Neural progenitor cell (in vitro differentiated cells): ENCODE measurements at regions not wholly inside any gene's neighbourhood (a gene's known extent, or its start where the extent isn't known, plus 50 kb on each side); places are given as distances from the start of the nearest gene placed in this dataset.

Experiments
- DNase-seq: peaks from one replicate; pipeline ENCODE4 v3.0.0-alpha.2; 2016; ENCODE audit warnings: low spot score
- H2AFZ ChIP-seq: fragments of 200-600 bp; sonication (generic); replicated peaks from 2 replicates; pipeline ENCODE4 v1.6.1; 2016; ENCODE audit warnings: antibody characterized with exemption
- H3F3A ChIP-seq: fragments of 200-600 bp; sonication (generic); 2 replicates; pipeline ENCODE4 v1.6.1; 2016; ENCODE audit warnings: antibody characterized with exemption, low read depth
- H3K27ac ChIP-seq: fragments of 200-600 bp; sonication (generic); 2 replicates; pipeline ENCODE4 v1.5.1; 2016; ENCODE audit warnings: mild to moderate bottlenecking
- H3K27me3 ChIP-seq: fragments of 200-600 bp; sonication (generic); 2 replicates; pipeline ENCODE4 v1.6.1; 2016; ENCODE audit warnings: mild to moderate bottlenecking, moderate library complexity
- H3K36me3 ChIP-seq: fragments of 200-600 bp; sonication (generic); 2 replicates; pipeline ENCODE4 v1.5.1; 2016
- H3K4me1 ChIP-seq: fragments of 200-600 bp; sonication (generic); 2 replicates; pipeline ENCODE4 v1.6.1; 2016; ENCODE audit warnings: mixed run types
- H3K4me2 ChIP-seq: fragments of 200-600 bp; sonication (generic); 2 replicates; pipeline ENCODE4 v1.6.1; 2016
- H3K4me3 ChIP-seq: fragments of 200-600 bp; sonication (generic); 2 replicates; pipeline ENCODE4 v1.5.1; 2016
- H3K79me2 ChIP-seq: fragments of 200-600 bp; sonication (generic); 2 replicates; pipeline ENCODE4 v1.6.1; 2016; ENCODE audit warnings: low read depth
- H3K9ac ChIP-seq: fragments of 200-600 bp; sonication (generic); 2 replicates; pipeline ENCODE4 v1.6.1; 2016
- H3K9me3 ChIP-seq: fragments of 200-600 bp; sonication (generic); 2 replicates; pipeline ENCODE4 v1.5.1; 2016; ENCODE audit warnings: low read depth
- H4K20me1 ChIP-seq: fragments of 200-600 bp; sonication (generic); 2 replicates; pipeline ENCODE4 v1.6.1; 2016; ENCODE audit warnings: low read depth
- H3K27ac Mint-ChIP-seq: 3 replicates; pipeline ENCODE4 v1.8.0; 2021; ENCODE audit warnings: mixed read lengths
- H3K27me3 Mint-ChIP-seq: 2 replicates; pipeline ENCODE4 v1.8.0; 2022; ENCODE audit warnings: low read depth, mild to moderate bottlenecking, inconsistent platforms, moderate library complexity, mixed read lengths; ENCODE audit not compliant: insufficient read depth
- H3K36me3 Mint-ChIP-seq: 3 replicates; pipeline ENCODE4 v1.8.0; 2021; ENCODE audit warnings: mixed read lengths
- H3K4me1 Mint-ChIP-seq: 3 replicates; pipeline ENCODE4 v1.8.0; 2021; ENCODE audit warnings: mixed read lengths
- H3K4me3 Mint-ChIP-seq: 3 replicates; pipeline ENCODE4 v1.8.0; 2021; ENCODE audit warnings: mild to moderate bottlenecking, moderate library complexity, mixed read lengths
- H3K9me3 Mint-ChIP-seq: 3 replicates; pipeline ENCODE4 v1.8.0; 2020; ENCODE audit warnings: mixed read lengths
- CTCF ChIP-seq: fragments of 200-600 bp; sonication (generic); IDR thresholded peaks from 2 replicates; pipeline ENCODE4 v1.5.1; 2017; ENCODE audit warnings: antibody characterized with exemption, mild to moderate bottlenecking
- EZH2 ChIP-seq: fragments of 200-600 bp; sonication (generic); IDR thresholded peaks from 2 replicates; pipeline ENCODE4 v1.6.1; 2017; ENCODE audit warnings: antibody characterized with exemption, mild to moderate bottlenecking, moderate library complexity
- EZH2phosphoT487 ChIP-seq: fragments of 200-600 bp; sonication (generic); IDR thresholded peaks from 2 replicates; pipeline ENCODE4 v1.6.1; 2017; ENCODE audit warnings: antibody characterized with exemption

- no peaks in the 10 kb centered on the region for H3K9me3 ChIP-seq
- no peak overlapping the region for H2AFZ ChIP-seq
- TF ChIP-seq EZH2phosphoT487 (no peak), EZH2 (no peak), CTCF (no peak)
- Mint-ChIP-seq H3K9me3 (no peaks in the 10 kb centered on the region), H3K4me3 (no peak overlapping the region), H3K27me3 (peaks cover 6% of the 10 kb centered on the region), H3K36me3 (no peaks in the 10 kb centered on the region), H3K27ac (peak overlapping the region; percentile 4), H3K4me1 (peaks cover 37% of the 10 kb centered on the region)
- H3K9ac ChIP-seq: no peak overlapping the region
- no peak for DNase-seq
- H4K20me1 ChIP-seq: no peaks in the 10 kb centered on the region
- no peaks in the 10 kb centered on the region for H3F3A ChIP-seq
- no peaks in the 10 kb centered on the region for H3K27me3 ChIP-seq
- no peak overlapping the region for H3K4me3 ChIP-seq
- H3K4me1 ChIP-seq: no peaks in the 10 kb centered on the region
- H3K4me2 ChIP-seq: no peak overlapping the region
- H3K36me3 ChIP-seq: no peaks in the 10 kb centered on the region
- no peak overlapping the region for H3K27ac ChIP-seq
- H3K79me2 ChIP-seq: no peaks in the 10 kb centered on the region
Measured at GRCh38 chr2:65658881-65659280, 226.5 kb upstream of the SPRED2 start.

- peaks cover 37% of the 10 kb centered on the region for H3K4me1 Mint-ChIP-seq
- TF ChIP-seq EZH2phosphoT487: no peak
- TF ChIP-seq CTCF: no peak
- TF ChIP-seq EZH2: no peak
- Histone ChIP-seq H3K27me3 (no peaks in the 10 kb centered on the region), H4K20me1 (no peaks in the 10 kb centered on the region), H3K9ac (no peak overlapping the region), H3K79me2 (no peaks in the 10 kb centered on the region), H3K36me3 (no peaks in the 10 kb centered on the region), H2AFZ (no peak overlapping the region), H3K9me3 (no peaks in the 10 kb centered on the region), H3F3A (no peaks in the 10 kb centered on the region), H3K27ac (no peak overlapping the region), H3K4me2 (no peak overlapping the region), H3K4me3 (no peak overlapping the region), H3K4me1 (no peaks in the 10 kb centered on the region)
- no peaks in the 10 kb centered on the region for H3K9me3 Mint-ChIP-seq
- H3K4me3 Mint-ChIP-seq: no peak overlapping the region
- DNase-seq: no peak
- H3K27ac Mint-ChIP-seq: no peak overlapping the region
- no peaks in the 10 kb centered on the region for H3K36me3 Mint-ChIP-seq
- peaks cover 6% of the 10 kb centered on the region for H3K27me3 Mint-ChIP-seq
Measured at GRCh38 chr2:65658266-65658665, 225.9 kb upstream of the SPRED2 start.

GRCh38 chr2:65656160-65656718, 223.8 kb upstream of the SPRED2 start:
- no peak overlapping the region for H3K4me3 Mint-ChIP-seq
- H3K4me3 ChIP-seq: no peak overlapping the region
- H3K27ac ChIP-seq: no peak overlapping the region
- H3K27ac Mint-ChIP-seq: no peak overlapping the region
- no peaks in the 10 kb centered on the region for H3K9me3 Mint-ChIP-seq
- H2AFZ ChIP-seq: no peak overlapping the region
- DNase-seq: no peak
- peaks cover 22% of the 10 kb centered on the region for H3K4me1 Mint-ChIP-seq
- H3K36me3 ChIP-seq: no peaks in the 10 kb centered on the region
- no peak overlapping the region for H3K9ac ChIP-seq
- H3K4me1 ChIP-seq: no peaks in the 10 kb centered on the region
- no peak for TF ChIP-seq EZH2
- TF ChIP-seq EZH2phosphoT487: no peak
- no peak for TF ChIP-seq CTCF
- H4K20me1 ChIP-seq: no peaks in the 10 kb centered on the region
- H3K79me2 ChIP-seq: no peaks in the 10 kb centered on the region
- peaks cover 2% of the 10 kb centered on the region for H3K27me3 Mint-ChIP-seq
- H3K9me3 ChIP-seq: no peaks in the 10 kb centered on the region
- no peak overlapping the region for H3K4me2 ChIP-seq
- H3F3A ChIP-seq: no peaks in the 10 kb centered on the region
- H3K36me3 Mint-ChIP-seq: no peaks in the 10 kb centered on the region
- no peaks in the 10 kb centered on the region for H3K27me3 ChIP-seq

GRCh38 chr2:65655000-65655399, 222.6 kb upstream of the SPRED2 start:
- TF ChIP-seq EZH2phosphoT487 (no peak), CTCF (no peak), EZH2 (no peak)
- Histone ChIP-seq H4K20me1 (no peaks in the 10 kb centered on the region), H3K4me3 (no peak overlapping the region), H2AFZ (no peak overlapping the region), H3K9me3 (no peaks in the 10 kb centered on the region), H3K79me2 (no peaks in the 10 kb centered on the region), H3K36me3 (no peaks in the 10 kb centered on the region), H3K27me3 (no peaks in the 10 kb centered on the region), H3K4me2 (no peak overlapping the region), H3K4me1 (no peaks in the 10 kb centered on the region), H3F3A (no peaks in the 10 kb centered on the region), H3K27ac (no peak overlapping the region), H3K9ac (no peak overlapping the region)
- peaks cover 22% of the 10 kb centered on the region for H3K4me1 Mint-ChIP-seq
- DNase-seq: no peak
- H3K36me3 Mint-ChIP-seq: no peaks in the 10 kb centered on the region
- H3K4me3 Mint-ChIP-seq: no peak overlapping the region
- H3K27ac Mint-ChIP-seq: no peak overlapping the region
- H3K27me3 Mint-ChIP-seq: peaks cover 2% of the 10 kb centered on the region
- no peaks in the 10 kb centered on the region for H3K9me3 Mint-ChIP-seq
